ENCODE measurements at regions not wholly inside any gene's neighbourhood (a gene's known extent, or its start where the extent isn't known, plus 50 kb on each side); places are given as distances from the start of the nearest gene placed in this dataset.

DNA sequence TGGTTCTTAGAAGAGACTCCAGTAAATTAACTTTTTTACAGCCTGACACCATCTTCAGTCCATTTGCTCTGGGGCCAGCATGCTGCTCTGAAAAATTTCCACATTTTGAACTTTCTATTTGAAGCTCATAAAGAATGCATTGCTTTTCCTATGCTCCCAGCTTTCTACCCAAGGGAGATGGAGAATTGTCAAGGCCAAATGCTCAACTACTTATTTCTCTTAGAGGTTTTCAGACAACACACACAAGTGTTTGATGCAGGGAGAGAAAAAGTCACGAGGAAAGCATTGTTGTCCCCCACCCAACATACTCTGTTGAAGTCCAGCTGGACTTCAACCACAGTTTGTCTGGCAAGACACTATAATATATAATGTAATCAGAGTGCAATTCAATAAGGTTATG, 100.3 kb upstream of the CADPS start:
- ATAC-seq (ENCODE audit: poor library complexity), result no peak
- Mint-ChIP-seq H3K27me3 (no peaks in the 10 kb centered on the region), H3K36me3 (ENCODE audit: low read depth) (no peaks in the 10 kb centered on the region), H3K4me1 (ENCODE audit: low read depth) (no peaks in the 10 kb centered on the region), H3K9me3 (no peaks in the 10 kb centered on the region), H3K4me3 (no peak overlapping the region), H3K27ac (no peak overlapping the region)
- Histone ChIP-seq H3K27me3 (ENCODE audit: control insufficient read depth in 1 of 2, insufficient read depth in 2 of 2, low read length in 2 of 2) (no peaks in the 10 kb centered on the region), H3K36me3 (ENCODE audit: insufficient read depth, low read length) (no peaks in the 10 kb centered on the region), H3K27ac (ENCODE audit: low read depth in 1 of 2, low read length in 2 of 2) (no peak overlapping the region), H3K4me1 (ENCODE audit: insufficient read depth, low read length) (no peaks in the 10 kb centered on the region), H3K4me3 (ENCODE audit: low read length) (no peak overlapping the region), H3K9me3 (ENCODE audit: control insufficient read depth in 1 of 2, insufficient read depth in 1 of 2, low read length in 2 of 2) (no peaks in the 10 kb centered on the region)
- CTCF ChIA-PET, result no interaction called here
- DNase-seq, result no peak
- intact Hi-C loops (cut with DNase I, micrococcal nuclease), result no loop called here
- POLR2A ChIA-PET, result no interaction called here
- TF ChIP-seq, protein P1, sequence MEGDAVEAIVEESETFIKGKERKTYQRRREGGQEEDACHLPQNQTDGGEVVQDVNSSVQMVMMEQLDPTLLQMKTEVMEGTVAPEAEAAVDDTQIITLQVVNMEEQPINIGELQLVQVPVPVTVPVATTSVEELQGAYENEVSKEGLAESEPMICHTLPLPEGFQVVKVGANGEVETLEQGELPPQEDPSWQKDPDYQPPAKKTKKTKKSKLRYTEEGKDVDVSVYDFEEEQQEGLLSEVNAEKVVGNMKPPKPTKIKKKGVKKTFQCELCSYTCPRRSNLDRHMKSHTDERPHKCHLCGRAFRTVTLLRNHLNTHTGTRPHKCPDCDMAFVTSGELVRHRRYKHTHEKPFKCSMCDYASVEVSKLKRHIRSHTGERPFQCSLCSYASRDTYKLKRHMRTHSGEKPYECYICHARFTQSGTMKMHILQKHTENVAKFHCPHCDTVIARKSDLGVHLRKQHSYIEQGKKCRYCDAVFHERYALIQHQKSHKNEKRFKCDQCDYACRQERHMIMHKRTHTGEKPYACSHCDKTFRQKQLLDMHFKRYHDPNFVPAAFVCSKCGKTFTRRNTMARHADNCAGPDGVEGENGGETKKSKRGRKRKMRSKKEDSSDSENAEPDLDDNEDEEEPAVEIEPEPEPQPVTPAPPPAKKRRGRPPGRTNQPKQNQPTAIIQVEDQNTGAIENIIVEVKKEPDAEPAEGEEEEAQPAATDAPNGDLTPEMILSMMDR (IDR thresholded peaks at IDR 0.05), result no peak

DNA sequence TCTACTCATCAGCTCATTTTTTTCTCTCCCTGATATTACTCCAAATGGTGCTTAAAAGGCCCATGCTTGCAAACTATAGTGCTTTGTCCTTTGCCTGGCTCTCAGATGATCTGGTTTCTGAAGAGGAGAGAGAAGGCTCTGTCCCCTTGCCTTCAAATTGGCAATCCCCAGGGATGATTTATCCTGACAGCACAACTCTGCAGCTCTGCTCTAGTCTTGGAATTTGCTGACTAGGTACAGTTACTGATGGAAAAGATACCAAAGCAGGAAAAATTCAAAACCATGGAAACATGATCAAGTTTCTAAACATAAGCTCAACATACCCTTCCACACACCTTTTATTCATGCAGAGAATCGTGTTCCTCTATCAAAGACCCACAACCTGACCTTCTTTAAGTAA, 106.7 kb upstream of the CADPS start:
- TF ChIP-seq, protein P1 (IDR thresholded peaks at IDR 0.05), result no peak
- no peak overlapping the region for H3K27ac Mint-ChIP-seq

GRCh38 chr3:62982795-62983455, 107.7 kb upstream of the CADPS start:
- no peak for ATAC-seq (ENCODE audit: poor library complexity)
- Mint-ChIP-seq H3K27ac (no peak overlapping the region), H3K4me3 (no peak overlapping the region)

More for the DNA sequence above, 106.7 kb upstream of the CADPS start:
- H3K4me1 ChIP-seq (ENCODE audit: insufficient read depth, low read length), result no peaks in the 10 kb centered on the region
- DNase-seq (no peak), ATAC-seq (ENCODE audit: poor library complexity) (no peak)
- Mint-ChIP-seq H3K9me3 (no peaks in the 10 kb centered on the region), H3K36me3 (ENCODE audit: low read depth) (no peaks in the 10 kb centered on the region), H3K4me1 (ENCODE audit: low read depth) (no peaks in the 10 kb centered on the region), H3K27me3 (no peaks in the 10 kb centered on the region), H3K4me3 (no peak overlapping the region)
- no peaks in the 10 kb centered on the region for H3K36me3 ChIP-seq (ENCODE audit: insufficient read depth, low read length)
- ChIA-PET CTCF (no interaction called here), POLR2A (no interaction called here)
- no peak overlapping the region for H3K27ac ChIP-seq (ENCODE audit: low read depth in 1 of 2, low read length in 2 of 2)
- H3K4me3 ChIP-seq (ENCODE audit: low read length), result no peak overlapping the region
- no peaks in the 10 kb centered on the region for H3K9me3 ChIP-seq (ENCODE audit: control insufficient read depth in 1 of 2, insufficient read depth in 1 of 2, low read length in 2 of 2)
- intact Hi-C loops (cut with DNase I, micrococcal nuclease), result no loop called here
- H3K27me3 ChIP-seq (ENCODE audit: control insufficient read depth in 1 of 2, insufficient read depth in 2 of 2, low read length in 2 of 2), result no peaks in the 10 kb centered on the region

More at GRCh38 chr3:62982795-62983455, 107.7 kb upstream of the CADPS start:
- no peaks in the 10 kb centered on the region for H3K27me3 Mint-ChIP-seq
- no peaks in the 10 kb centered on the region for H3K9me3 ChIP-seq (ENCODE audit: control insufficient read depth in 1 of 2, insufficient read depth in 1 of 2, low read length in 2 of 2)
- TF ChIP-seq, protein P1 (IDR thresholded peaks at IDR 0.05), result no peak
- no peaks in the 10 kb centered on the region for H3K27me3 ChIP-seq (ENCODE audit: control insufficient read depth in 1 of 2, insufficient read depth in 2 of 2, low read length in 2 of 2)
- H3K4me3 ChIP-seq (ENCODE audit: low read length), result no peak overlapping the region
- intact Hi-C loops (cut with DNase I, micrococcal nuclease), result no loop called here
- POLR2A ChIA-PET, result no interaction called here
- H3K36me3 ChIP-seq (ENCODE audit: insufficient read depth, low read length), result no peaks in the 10 kb centered on the region
- DNase-seq, result no peak
- H3K9me3 Mint-ChIP-seq, result no peaks in the 10 kb centered on the region
- no peaks in the 10 kb centered on the region for H3K4me1 ChIP-seq (ENCODE audit: insufficient read depth, low read length)
- no peaks in the 10 kb centered on the region for H3K36me3 Mint-ChIP-seq (ENCODE audit: low read depth)
- no peaks in the 10 kb centered on the region for H3K4me1 Mint-ChIP-seq (ENCODE audit: low read depth)
- CTCF ChIA-PET, result no interaction called here
- no peak overlapping the region for H3K27ac ChIP-seq (ENCODE audit: low read depth in 1 of 2, low read length in 2 of 2)
